Ovary (tissue), 3 donors: ENCODE measurements at regions not wholly inside any gene's neighbourhood (a gene's known extent, or its start where the extent isn't known, plus 50 kb on each side); places are given as distances from the start of the nearest gene placed in this dataset.

Source experiments
- CTCF ChIP-seq, 3 donors: fragments of 450-650 bp in 2 of 3; fragments of 200-600 bp in 1 of 3; IDR thresholded peaks; one replicate each; pipeline versions ENCODE4 v1.5.1 to v1.8.0; 2016 to 2022; ENCODE audit warnings: antibody characterized with exemption in 3 of 3, mild to moderate bottlenecking in 1 of 3
- EP300 ChIP-seq: sonication (generic); formaldehyde crosslinking; IDR thresholded peaks from one replicate; pipeline ENCODE4 v1.6.1; 2017; ENCODE audit warnings: antibody characterized with exemption
- POLR2A ChIP-seq: fragments of 450-650 bp; IDR thresholded peaks from one replicate; pipeline ENCODE4 v1.6.1; 2017; ENCODE audit warnings: antibody characterized with exemption, mild to moderate bottlenecking, moderate library complexity
- donor health status: DM: no; HTN: no; CAD: no.

GRCh38 chr17:6005939-6006338, 64.2 kb upstream of the WSCD1 start:
- TF ChIP-seq CTCF (IDR thresholded peaks at IDR 0.05) (no peak), POLR2A (no peak), EP300 (no peak)
